ENCODE measurements at regions not wholly inside any gene's neighbourhood (a gene's known extent, or its start where the extent isn't known, plus 50 kb on each side); places are given as distances from the start of the nearest gene placed in this dataset.
"Not testable (repeated sequence)": the region's sequence is repeated elsewhere in the genome, so short reads cannot be mapped to it uniquely, and the experiment has no call there.

DNA sequence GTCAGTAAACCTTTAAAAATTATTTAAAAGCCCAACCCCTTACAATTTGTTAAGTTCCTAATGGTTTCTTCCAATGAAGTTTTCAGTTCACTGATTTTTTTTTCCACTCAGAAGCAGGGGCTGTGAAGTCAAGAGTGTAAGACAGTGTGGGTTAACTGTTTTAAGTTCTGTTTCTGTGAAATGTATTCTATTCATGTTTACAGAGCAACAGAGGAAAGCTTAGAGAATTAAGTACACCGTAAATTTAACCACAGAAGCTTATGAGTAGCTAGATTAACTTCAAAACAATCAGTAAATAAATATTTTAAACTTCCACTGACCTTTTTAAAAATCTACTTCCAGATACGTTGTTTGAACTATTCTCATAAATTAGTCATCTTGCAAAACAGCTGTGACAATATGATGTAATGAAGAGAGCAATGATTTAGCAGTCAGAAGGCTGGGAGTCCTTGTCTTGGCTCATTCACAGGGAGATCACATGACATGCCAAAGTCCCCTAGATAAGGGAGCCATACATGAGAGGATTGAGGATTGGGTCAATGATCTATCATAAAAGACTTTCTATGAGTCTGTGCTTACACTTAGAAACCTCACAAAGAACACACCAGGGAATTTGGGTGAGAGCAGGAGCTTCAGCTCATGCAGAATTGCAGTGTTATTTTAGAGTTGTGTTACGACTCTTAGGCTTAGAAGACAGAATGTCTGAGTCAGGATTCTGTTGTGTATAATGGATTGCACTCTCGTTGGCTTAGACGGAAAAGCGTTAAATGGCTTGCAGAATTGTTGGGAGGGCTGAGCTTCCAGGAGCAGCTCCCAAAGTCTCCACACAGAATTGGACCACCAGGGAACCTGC is 85.8 kb downstream of the CDRT15L2 start:
- DNase-seq; intact Hi-C loops (cut with DNase I); H3K27ac ChIP-seq; H3K9me3 ChIP-seq; H3K4me3 ChIP-seq; H3K4me1 ChIP-seq; H3K27me3 ChIP-seq; H3K36me3 ChIP-seq: not testable (repeated sequence)
- ATAC-seq, result peak; percentile 42 to 94 (median 78)
- 57 to 69% (median 68%) methylated on average over 3 to 6 of the region's 6 CpGs for WGBS, 4 donors

DNA sequence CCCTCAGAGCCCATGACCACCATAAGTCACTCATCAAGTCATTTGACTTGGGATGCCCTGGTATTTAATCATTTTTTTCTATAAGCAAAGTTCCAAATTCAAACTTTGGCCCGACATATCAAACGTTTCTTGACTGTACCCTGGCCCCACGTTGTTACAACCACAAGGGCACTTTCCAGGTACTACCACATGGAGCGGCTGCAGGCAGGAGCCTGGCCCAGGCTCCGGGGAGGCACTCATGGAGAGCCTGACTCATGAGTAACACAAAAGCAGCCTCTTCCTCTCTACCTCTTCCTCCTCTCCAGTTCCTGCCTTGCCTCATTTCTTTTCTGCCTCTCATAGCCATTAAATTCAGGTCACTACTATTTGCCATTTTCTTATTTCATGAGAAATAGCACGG is 87.2 kb downstream of the CDRT15L2 start:
- DNase-seq; H3K27me3 ChIP-seq; H3K4me1 ChIP-seq; H3K36me3 ChIP-seq; H3K9me3 ChIP-seq; intact Hi-C loops (cut with DNase I); H3K27ac ChIP-seq; H3K4me3 ChIP-seq: not testable (repeated sequence)
- 82 to 90% (median 87%) methylated on average over 5 to 6 of the region's 6 CpGs for WGBS, 4 donors
- ATAC-seq, result peak in 1 of 4 donors; percentile 40

DNA sequence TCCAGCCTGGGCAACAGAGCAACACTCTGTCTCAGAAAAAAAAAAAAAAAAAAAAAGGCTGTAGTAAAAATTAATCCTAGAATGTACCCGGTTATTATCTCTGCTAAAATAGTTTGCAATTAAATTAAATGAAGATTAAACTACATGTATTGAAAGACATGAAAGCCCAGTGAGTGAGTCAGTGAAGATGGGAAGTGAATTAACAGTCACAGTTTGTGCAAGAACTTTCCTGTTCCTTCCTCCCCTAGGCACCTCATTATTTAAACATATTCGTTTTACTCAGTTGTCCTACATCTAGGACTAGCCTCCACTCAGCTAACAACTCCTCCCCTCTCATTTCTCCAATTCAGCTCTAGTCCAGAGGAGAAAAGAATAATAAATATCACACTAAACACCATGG is 88.2 kb downstream of the CDRT15L2 start:
- H3K4me1 ChIP-seq; intact Hi-C loops (cut with DNase I); H3K36me3 ChIP-seq; H3K27me3 ChIP-seq; H3K9me3 ChIP-seq; H3K27ac ChIP-seq; ATAC-seq; DNase-seq; H3K4me3 ChIP-seq: not testable (repeated sequence)
- whole genome bisulfite sequencing, 4 donors, result 58 to 68% (median 63%) methylated on average over 2 of the region's 2 CpGs

DNA sequence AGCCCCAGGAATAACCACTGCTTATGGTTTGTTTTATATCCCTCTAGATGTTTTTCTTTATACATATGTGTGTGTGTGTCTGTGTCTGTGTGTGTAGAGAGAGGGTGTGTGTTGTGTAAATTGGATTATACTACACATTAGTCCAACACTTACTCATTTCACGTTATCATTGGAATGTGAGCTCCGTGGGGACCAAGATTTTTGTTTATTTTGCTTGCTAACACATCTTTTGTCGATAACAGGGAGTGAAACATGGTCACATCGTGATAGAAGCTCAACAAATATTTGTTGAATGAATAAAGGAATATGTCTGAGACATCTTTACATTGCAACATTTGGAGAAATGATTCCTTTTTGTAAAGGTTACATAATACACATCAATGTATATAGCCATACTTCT is 88.8 kb downstream of the CDRT15L2 start:
- H3K9me3 ChIP-seq; intact Hi-C loops (cut with DNase I); H3K4me3 ChIP-seq; DNase-seq; H3K27ac ChIP-seq; H3K36me3 ChIP-seq; H3K4me1 ChIP-seq; ATAC-seq; H3K27me3 ChIP-seq: not testable (repeated sequence)
- WGBS, 4 donors, result 54 to 79% (median 63%) methylated on average over 4 of the region's 4 CpGs

DNA sequence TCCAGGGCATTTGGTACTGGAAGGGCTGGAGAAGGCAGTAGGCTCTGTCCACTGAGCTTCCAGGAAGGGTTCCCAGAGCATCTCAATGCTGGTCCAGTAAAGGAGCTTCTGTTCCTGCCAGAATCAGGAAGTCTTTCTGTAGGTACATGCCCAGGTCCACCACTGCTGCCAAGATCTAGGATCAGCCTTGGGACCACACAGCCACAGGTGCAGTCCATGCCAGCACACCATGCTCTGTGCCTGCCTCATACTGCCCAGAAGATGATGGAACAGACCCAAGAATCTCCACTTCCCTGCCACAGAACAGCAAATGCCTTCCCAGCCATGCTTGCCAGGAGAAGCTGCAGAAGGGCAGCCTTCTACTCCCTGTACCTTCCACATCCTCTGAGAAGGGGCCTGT is 89.3 kb downstream of the CDRT15L2 start:
- H3K27me3 ChIP-seq; H3K9me3 ChIP-seq; H3K4me3 ChIP-seq; DNase-seq; intact Hi-C loops (cut with DNase I); H3K36me3 ChIP-seq; H3K27ac ChIP-seq; H3K4me1 ChIP-seq: not testable (repeated sequence)
- peak in 1 of 4 donors; percentile 60 for ATAC-seq

DNA sequence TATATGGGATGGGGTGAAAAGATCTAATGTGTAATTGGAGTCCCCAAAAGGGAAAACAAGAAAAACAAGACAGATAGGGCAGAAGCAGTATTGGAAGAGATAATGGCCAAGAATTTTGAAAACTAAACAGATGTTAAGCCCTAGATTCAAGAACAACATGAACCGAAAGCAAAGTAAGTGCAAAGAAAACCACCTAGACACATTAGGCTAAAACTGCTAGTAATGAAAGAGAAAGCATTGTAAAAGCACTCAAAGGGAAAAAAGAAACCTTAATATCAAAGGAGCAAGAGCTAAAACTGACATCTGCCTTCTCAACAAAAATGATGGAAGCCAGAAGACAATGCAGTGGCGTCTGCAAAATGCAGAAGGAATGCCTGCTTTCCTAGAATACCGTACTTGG is 91.0 kb downstream of the CDRT15L2 start:
- H3K27me3 ChIP-seq; H3K36me3 ChIP-seq; ATAC-seq; intact Hi-C loops (cut with DNase I); H3K4me3 ChIP-seq; H3K9me3 ChIP-seq; H3K4me1 ChIP-seq; DNase-seq; H3K27ac ChIP-seq: not testable (repeated sequence)
- WGBS, 4 donors, result no CpG with 5 or more reads among the region's 3 CpGs

DNA sequence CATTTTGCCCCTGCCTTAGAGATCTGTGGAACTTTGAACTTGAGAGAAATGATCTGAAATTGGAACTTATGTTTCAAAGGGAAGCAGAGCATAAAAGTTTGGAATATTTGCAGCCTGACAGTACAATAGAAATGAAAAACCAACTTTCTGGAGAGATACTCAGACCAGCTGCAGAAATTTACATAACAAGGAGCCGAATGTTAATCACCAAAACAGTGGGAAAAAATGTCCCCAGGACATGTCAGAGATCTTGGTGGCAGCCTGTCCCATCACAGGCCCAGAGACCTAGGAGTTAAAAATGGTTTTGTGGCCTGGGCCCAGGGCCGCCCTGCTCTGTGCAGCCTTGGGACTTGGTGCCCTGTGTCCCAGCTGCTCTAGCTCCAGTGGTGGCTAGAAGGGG is 94.8 kb downstream of the CDRT15L2 start:
- H3K36me3 ChIP-seq; H3K4me1 ChIP-seq; DNase-seq; intact Hi-C loops (cut with DNase I); H3K9me3 ChIP-seq; H3K4me3 ChIP-seq; H3K27me3 ChIP-seq; ATAC-seq; H3K27ac ChIP-seq: not testable (repeated sequence)
- WGBS, 4 donors, result 66 to 97% (median 90%) methylated on average over 2 of the region's 2 CpGs

DNA sequence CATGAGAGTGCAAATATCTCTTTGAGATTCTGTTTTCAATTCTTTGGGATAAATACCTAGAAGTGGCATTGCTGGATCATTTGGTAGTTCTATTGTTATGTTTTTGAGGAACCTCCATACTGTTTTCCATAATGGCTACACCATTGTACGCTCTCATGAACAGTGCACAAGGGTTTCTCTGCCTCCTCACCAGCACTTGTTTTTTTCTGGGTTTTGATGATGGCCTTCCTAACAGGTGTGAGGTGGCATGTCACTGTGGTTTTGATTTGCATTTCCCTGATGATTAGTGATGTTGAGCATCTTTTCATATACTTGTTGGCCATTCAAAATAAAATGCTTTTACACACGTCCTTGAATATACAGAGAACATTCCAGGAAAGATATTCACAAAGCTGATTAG is 96.2 kb downstream of the CDRT15L2 start:
- DNase-seq; H3K36me3 ChIP-seq; H3K27me3 ChIP-seq; intact Hi-C loops (cut with DNase I); ATAC-seq; H3K4me1 ChIP-seq; H3K4me3 ChIP-seq; H3K27ac ChIP-seq; H3K9me3 ChIP-seq: not testable (repeated sequence)
- WGBS, 4 donors, result 43 to 75% (median 64%) methylated on average over 1 to 2 of the region's 2 CpGs

DNA sequence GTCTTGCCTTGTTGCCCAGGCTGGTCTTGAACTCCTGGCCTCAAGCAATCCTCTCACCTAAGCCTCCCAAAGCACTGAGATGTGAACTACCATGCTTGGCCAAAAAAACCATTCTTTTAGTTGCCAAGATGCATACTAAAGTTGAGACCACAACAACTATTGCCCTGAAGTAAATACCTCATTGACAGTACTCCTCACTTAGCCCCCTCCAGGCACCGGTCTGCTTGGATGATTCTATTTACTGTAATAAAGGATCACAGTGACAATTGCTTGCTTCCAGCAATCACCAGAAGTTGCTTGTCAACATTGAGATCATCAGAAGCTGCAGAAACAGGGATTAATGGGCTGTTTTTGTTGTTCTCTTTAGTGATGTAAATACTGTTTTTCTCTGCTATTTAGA is 97.1 kb downstream of the CDRT15L2 start:
- H3K36me3 ChIP-seq; ATAC-seq; intact Hi-C loops (cut with DNase I); H3K27me3 ChIP-seq; H3K4me1 ChIP-seq; H3K27ac ChIP-seq; H3K4me3 ChIP-seq; H3K9me3 ChIP-seq; DNase-seq: not testable (repeated sequence)
- WGBS, 4 donors, result 67 to 85% (median 82%) methylated on average over 1 of the region's 1 CpG

DNA sequence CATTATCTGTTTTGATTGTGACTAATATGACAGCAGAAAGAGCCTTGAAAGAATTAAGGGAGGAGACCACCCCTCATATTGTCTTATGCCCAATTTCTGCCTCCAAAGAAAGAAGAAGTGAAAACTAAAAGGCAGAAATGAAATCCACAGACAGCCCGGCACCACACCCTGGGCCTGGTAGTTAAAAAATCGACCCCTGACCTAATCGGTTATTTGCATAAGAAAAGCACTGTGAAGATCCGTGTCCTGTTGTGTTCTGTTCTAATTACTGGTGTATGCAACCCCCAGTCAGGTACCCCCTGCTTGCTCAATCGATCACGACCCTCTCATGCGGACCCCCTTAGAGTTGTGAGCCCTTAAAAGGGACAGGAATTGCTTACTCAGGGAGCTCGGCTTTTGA is 97.9 kb downstream of the CDRT15L2 start:
- 83 to 87% (median 85%) methylated on average over 8 of the region's 8 CpGs for WGBS, 4 donors
- ATAC-seq; H3K4me1 ChIP-seq; DNase-seq; H3K36me3 ChIP-seq; H3K27ac ChIP-seq; H3K4me3 ChIP-seq; H3K27me3 ChIP-seq; H3K9me3 ChIP-seq; intact Hi-C loops (cut with DNase I): not testable (repeated sequence)

DNA sequence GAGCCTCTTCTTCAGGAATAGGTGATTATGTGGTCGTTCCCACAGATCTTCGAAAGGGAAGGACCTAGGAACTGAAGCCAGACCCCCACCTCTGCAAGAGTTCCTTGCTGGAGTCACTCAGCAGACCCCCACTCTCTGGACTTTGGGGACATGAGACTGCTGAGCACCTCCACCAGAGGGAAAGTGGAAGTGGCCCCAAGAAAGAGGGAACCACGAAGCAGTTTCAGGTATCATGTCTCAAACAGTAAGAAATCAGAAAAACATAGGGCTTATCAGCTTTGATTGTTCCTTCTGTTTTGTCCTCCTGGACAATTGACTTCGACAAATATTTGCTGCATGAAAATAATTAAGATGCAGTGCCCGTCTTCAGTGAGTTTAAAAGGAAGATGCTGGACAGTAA is 98.9 kb downstream of the CDRT15L2 start:
- H3K36me3 ChIP-seq; H3K4me3 ChIP-seq; H3K27ac ChIP-seq; H3K9me3 ChIP-seq; H3K27me3 ChIP-seq; intact Hi-C loops (cut with DNase I); DNase-seq; ATAC-seq; H3K4me1 ChIP-seq: not testable (repeated sequence)
- 82 to 88% (median 87%) methylated on average over 4 to 5 of the region's 5 CpGs for WGBS, 4 donors
